Occipital lobe (tissue), 1 donor: ENCODE measurements at regions not wholly inside any gene's neighbourhood (a gene's known extent, or its start where the extent isn't known, plus 50 kb on each side); places are given as distances from the start of the nearest gene placed in this dataset.
A peak's percentile ranks its signal among the peaks of the same experiment; 100 is the strongest.
"Not testable (repeated sequence)": the region's sequence is repeated elsewhere in the genome, so short reads cannot be mapped to it uniquely, and the experiment has no call there.

ENCODE experiments used
- DNase-seq: peaks from one replicate; lab custom pipeline; 2025; lab: John Stamatoyannopoulos, UW

- DNase-seq = no peak
Measured at GRCh38 chr7:32765185-32765584, 126.4 kb downstream of the KBTBD2 start.

- no peak for DNase-seq
Measured at GRCh38 chr7:32762925-32763293, 128.7 kb downstream of the KBTBD2 start.

GRCh38 chr7:32762206-32762924, 129.2 kb downstream of the KBTBD2 start:
- DNase-seq = not testable (repeated sequence)

DNA sequence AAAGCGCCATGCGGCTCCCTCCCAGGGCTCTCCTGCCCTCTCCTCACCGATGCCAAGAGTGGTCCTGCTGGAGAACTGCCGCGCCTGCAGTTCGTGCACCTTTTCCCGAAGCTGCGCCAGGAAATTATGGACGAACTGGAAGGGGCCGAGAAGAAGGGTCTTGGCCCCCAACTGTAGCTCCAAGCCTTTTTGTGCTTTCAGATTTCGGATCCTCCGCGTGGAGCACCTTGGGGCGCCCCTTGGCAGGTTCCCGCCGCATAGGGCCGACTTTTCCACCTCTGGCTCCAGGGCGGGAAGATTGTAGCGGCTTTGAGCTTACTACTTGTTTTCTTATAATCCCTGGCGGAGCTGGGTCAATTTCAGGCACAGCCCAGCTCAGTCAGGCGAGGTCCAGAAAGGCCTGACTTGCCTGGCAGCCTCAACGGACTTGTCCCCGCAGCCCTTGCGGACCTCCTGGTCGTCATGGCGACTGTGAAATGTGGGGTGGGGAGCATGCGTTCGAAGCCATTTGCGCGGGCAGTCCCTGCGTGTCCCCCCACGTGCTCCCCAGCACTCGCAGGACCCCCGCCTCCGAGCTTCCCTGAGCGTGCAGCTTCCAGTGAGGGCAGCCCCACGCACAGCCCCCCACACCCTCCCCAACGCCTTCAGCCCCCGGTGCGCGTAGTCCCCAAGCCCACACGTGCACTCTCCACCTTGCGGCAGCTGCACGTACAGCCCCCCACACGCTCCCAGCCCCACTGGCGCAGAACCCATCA, 129.9 kb downstream of the KBTBD2 start:
- DNase-seq = no peak

DNA sequence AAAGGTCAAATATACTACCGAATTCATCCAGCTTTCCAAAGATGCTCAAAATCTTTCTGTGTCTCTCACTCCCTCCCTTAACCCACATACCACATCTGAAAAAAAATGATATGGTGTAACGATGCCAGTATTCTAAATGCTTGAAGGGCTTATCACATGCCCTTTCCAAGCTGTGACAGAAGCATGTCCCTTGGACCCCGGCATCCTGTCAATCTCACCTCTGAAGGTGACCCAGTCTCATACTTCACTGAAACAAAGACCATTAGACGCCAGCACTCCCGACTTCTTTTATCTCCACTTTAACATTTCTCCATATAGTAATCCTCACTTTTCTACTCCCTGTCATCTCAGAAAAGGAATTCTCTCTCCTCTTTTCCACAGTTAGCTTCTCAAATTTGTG, 130.8 kb downstream of the KBTBD2 start:
- not testable (repeated sequence) for DNase-seq

DNA sequence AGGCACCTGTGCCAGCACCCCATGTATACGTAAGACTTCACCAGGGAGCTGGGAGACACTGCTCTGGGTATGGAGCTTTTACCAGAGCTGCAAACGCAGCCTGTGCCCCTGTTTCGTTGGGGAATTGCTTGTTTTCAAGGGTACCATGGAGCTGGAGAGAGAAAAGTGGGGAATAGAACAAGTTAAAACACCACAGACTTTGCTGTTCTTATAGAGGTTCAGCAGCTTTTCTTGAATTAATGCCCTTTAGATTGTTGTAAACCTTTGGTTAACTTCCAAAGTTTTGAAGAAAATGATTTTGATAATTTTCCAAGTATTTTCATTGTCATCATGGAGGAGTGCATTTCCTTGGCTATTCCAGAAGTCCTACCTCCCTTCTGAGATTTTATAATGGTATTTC, 131.7 kb downstream of the KBTBD2 start:
- DNase-seq = not testable (repeated sequence)

DNA sequence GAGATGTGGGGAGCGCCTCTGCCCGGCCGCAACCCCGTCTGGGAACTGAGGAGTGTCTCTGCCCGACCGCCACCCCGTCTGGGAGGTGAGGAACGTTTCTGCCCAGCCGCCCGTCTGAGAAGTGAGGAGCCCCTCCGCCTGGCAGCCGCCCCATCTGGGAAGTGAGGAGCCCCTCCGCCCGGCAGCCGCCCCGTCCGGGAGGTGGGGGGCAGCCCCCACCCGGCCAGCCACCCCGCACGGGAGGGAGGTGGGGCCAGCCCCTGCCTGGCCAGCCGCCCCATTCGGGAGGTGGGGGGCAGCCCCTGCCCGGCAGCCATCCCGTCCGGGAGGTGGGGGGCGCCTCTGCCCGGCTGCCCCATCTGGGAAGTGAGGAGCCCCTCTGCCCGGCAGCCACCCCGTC, 137.7 kb downstream of the KBTBD2 start:
- not testable (repeated sequence) for DNase-seq

- not testable (repeated sequence) for DNase-seq
Measured at GRCh38 chr7:32748337-32748736, 143.2 kb downstream of the KBTBD2 start.

- not testable (repeated sequence) for DNase-seq
Measured at GRCh38 chr7:32747443-32748148, 144.0 kb downstream of the KBTBD2 start.

DNA sequence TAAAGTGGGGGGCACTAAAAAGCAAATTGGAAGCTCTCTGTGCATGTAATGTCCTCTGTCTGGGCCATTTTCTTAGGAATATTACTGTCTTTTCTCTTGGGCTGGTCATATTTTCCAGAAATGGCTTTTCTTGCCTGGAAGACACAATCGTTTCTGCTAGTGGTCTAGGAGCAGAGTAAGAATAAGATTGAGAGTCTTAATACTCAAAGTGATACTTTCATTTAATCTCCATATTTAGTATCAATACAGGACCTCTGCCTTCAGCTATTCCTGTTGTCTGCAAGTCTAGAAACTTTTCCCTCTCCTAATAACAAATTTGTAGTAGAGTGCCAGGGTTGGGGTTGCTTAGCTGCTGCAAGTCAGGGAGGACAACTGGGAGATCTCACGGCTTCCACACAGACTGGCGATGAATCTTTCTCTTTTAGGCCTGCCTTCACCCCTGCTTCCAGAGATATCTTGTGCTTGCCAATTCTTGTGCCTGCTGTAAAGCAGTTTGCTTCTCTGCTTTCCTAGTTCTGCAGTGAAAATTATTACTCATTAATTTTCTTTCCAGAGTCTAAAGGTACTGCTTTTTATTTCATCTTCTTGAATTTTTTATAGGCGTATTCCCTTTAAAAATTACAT, 149.6 kb downstream of the KBTBD2 start:
- not testable (repeated sequence) for DNase-seq

- DNase-seq = not testable (repeated sequence)
Measured at GRCh38 chr7:32739749-32740148, 151.8 kb downstream of the KBTBD2 start.

DNA sequence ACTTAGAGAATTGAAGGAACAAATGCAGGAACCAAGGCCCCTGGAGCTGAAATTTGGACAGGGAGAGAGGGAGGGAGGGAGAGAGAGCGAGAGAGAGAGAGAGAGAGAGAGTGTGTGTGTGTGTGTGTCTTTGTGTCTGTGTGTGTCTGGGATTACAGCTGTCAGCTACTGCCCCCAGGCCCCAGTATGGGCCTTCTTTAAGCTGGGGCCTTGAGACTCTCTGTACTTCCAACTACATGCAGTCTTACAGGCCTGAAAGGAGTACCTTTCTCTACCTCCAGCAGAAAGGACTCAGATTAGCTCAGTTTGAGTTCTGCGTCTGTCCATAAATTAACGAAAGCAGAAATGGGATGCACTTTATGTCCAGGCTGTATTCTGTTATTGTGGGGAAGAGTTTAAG, 153.2 kb downstream of the KBTBD2 start:
- not testable (repeated sequence) for DNase-seq

- not testable (repeated sequence) for DNase-seq
Measured at GRCh38 chr7:32732767-32733166, 158.8 kb downstream of the KBTBD2 start.

DNA sequence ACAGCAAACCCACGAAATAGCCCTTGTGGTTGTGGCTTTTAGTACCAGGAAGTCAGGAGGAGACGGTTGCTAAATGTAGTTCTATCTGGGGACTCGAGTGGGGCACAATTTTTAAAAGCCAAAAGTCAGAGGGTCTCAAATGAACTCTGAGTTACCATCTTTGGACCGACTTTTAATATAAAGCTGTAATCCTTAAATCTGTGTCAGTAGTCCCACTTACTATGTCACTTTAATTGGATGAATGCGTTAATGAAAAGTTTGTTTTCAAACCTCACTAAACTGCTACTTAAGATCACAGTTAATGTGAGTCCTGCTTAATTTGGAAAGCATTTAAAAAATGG, 162.3 kb downstream of the KBTBD2 start:
- not testable (repeated sequence) for DNase-seq

GRCh38 chr7:32728412-32729334, 162.9 kb downstream of the KBTBD2 start:
- peak; percentile 64 for DNase-seq

GRCh38 chr7:32727483-32728411, 163.8 kb downstream of the KBTBD2 start:
- peak; percentile 32 for DNase-seq

DNA sequence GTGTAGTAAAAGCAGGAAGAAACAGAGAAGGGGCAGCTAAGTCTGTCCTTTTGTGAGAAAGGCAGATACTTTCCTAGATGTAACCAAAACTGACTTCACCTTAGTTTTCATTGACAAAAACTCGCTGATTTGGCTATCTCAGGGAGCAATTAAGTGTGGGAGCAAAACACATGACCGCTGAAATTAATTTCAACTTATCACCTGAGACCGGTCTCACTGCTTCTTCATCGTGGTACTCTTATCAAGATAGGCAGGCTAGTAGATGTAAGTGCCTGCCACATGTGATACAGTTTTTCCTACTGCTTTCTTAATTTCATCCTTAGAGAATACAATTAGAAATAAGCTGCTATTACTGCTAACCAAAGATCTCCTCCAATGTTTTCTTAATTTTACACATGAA, 168.7 kb downstream of the KBTBD2 start:
- not testable (repeated sequence) for DNase-seq

DNA sequence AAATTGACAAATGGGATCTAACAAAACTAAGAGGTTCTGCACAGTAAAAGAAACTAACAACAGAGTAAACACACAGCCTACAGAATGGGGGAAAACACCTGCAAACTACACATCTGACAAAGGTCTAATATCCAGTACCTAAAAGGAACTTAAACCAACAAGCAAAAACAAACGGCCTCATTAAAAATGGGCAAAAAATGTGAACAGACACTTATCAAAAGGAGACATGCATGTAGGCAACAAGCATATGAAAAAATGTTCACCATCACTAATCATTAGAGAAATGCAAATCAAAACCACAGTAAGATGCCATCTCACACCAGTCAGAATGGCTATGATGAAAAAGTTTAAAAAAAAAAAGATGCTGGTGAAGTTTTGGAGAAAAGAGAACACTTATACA, 197.4 kb downstream of the KBTBD2 start:
- no peak for DNase-seq

DNA sequence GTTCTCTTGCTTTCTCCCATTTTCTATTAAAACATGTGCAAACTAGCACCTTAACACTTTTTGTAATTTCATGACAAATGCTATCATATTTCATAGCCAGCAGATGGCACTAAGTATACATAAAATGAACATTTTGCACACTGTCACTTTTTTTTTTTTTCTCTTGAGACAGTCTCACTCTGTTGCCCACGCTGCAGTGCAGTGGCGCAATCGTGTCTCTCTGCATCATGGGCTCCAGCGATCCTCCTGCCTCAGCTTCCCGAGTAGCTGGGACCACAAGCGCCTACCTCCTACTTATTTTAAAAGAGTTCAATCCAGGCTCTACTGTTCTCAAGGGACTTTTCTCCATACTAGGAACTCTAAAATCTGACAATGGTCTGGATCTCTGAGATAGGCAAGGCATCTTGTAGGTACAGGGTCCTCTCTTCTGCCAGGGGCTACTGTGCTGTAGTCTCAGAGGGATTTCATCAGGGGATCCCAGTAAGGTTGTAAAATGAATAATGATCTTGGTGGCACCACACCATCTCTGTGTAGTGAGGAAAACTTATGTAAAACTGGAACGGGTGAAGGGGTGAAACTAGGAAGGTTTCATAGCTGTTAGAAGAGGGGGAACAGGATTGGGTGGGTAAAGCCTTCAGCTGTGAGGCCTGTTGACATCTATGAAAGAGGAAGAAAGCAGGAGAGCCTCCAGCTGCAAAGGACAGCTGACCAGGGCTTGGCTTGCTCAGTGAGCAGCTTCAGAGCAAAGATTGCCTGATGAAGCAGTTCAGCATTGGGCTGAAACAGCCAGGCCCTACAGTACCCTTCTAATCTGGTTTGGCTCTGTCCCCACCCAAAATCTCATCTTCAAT, 196.9 kb downstream of the AVL9 start:
- DNase-seq = not testable (repeated sequence)
